ENCODE measurements at regions not wholly inside any gene's neighbourhood (a gene's known extent, or its start where the extent isn't known, plus 50 kb on each side); places are given as distances from the start of the nearest gene placed in this dataset.

GRCh38 chr5:61784341-61784740, 452.3 kb downstream of the ZSWIM6 start:
- no peak for DNase-seq (ENCODE audit: low spot score)

GRCh38 chr5:61788548-61788947, 456.5 kb downstream of the ZSWIM6 start:
- DNase-seq (ENCODE audit: low spot score) = no peak

GRCh38 chr5:61790007-61790406, 457.9 kb downstream of the ZSWIM6 start:
- no peak for DNase-seq (ENCODE audit: low spot score)

GRCh38 chr5:61790678-61791077, 458.6 kb downstream of the ZSWIM6 start:
- DNase-seq (ENCODE audit: low spot score) = no peak

- DNase-seq (ENCODE audit: low spot score) = no peak
These were observed 464.7 kb downstream of the ZSWIM6 start for GRCh38 chr5:61796773-61797172.

- no peak for DNase-seq (ENCODE audit: low spot score)
These were observed 468.4 kb downstream of the ZSWIM6 start for GRCh38 chr5:61800450-61800849.

GRCh38 chr5:61801174-61801573, 469.1 kb downstream of the ZSWIM6 start:
- DNase-seq (ENCODE audit: low spot score) = no peak

- no peak for DNase-seq (ENCODE audit: low spot score)
These were observed 470.4 kb downstream of the ZSWIM6 start for GRCh38 chr5:61802456-61802855.

- DNase-seq (ENCODE audit: low spot score) = peak; percentile 72
These were observed 473.0 kb downstream of the ZSWIM6 start for GRCh38 chr5:61805101-61805500.

GRCh38 chr5:61806491-61807020, 474.5 kb downstream of the ZSWIM6 start:
- DNase-seq (ENCODE audit: low spot score) = no peak

- no peak for DNase-seq (ENCODE audit: low spot score)
These were observed 476.0 kb downstream of the ZSWIM6 start for GRCh38 chr5:61808091-61808490.

- DNase-seq (ENCODE audit: low spot score) = no peak
These were observed 476.9 kb downstream of the ZSWIM6 start for GRCh38 chr5:61808909-61809308.

- no peak for DNase-seq (ENCODE audit: low spot score)
These were observed 477.6 kb downstream of the ZSWIM6 start for GRCh38 chr5:61809651-61810050.

GRCh38 chr5:61811052-61811451, 479.0 kb downstream of the ZSWIM6 start:
- DNase-seq (ENCODE audit: low spot score) = peak; percentile 12

GRCh38 chr5:61813361-61813760, 481.3 kb downstream of the ZSWIM6 start:
- no peak for DNase-seq (ENCODE audit: low spot score)

GRCh38 chr5:61815339-61815738, 483.3 kb downstream of the ZSWIM6 start:
- no peak for DNase-seq (ENCODE audit: low spot score)

- no peak for DNase-seq (ENCODE audit: low spot score)
These were observed 484.1 kb downstream of the ZSWIM6 start for GRCh38 chr5:61816146-61816545.

GRCh38 chr5:61816585-61817450, 484.8 kb downstream of the ZSWIM6 start:
- DNase-seq (ENCODE audit: low spot score) = no peak

GRCh38 chr5:61817472-61818326, 485.6 kb downstream of the ZSWIM6 start:
- DNase-seq (ENCODE audit: low spot score) = peak; percentile 75

GRCh38 chr5:61820836-61821235, 485.2 kb upstream of the KIF2A start:
- no peak for DNase-seq (ENCODE audit: low spot score)

- no peak for DNase-seq (ENCODE audit: low spot score)
These were observed 484.4 kb upstream of the KIF2A start for GRCh38 chr5:61821561-61821960.

GRCh38 chr5:61822584-61822983, 483.4 kb upstream of the KIF2A start:
- DNase-seq (ENCODE audit: low spot score) = no peak

- no peak for DNase-seq (ENCODE audit: low spot score)
These were observed 482.9 kb upstream of the KIF2A start for GRCh38 chr5:61823065-61823464.

Measured in GM03348 (cell line).